COR-L47 (cell line): ENCODE measurements at regions not wholly inside any gene's neighbourhood (a gene's known extent, or its start where the extent isn't known, plus 50 kb on each side); places are given as distances from the start of the nearest gene placed in this dataset.
A peak's percentile ranks its signal among the peaks of the same experiment; 100 is the strongest.

Experiments
- DNase-seq: peaks from one replicate; lab custom pipeline; 2025; lab: John Stamatoyannopoulos, UW

DNA sequence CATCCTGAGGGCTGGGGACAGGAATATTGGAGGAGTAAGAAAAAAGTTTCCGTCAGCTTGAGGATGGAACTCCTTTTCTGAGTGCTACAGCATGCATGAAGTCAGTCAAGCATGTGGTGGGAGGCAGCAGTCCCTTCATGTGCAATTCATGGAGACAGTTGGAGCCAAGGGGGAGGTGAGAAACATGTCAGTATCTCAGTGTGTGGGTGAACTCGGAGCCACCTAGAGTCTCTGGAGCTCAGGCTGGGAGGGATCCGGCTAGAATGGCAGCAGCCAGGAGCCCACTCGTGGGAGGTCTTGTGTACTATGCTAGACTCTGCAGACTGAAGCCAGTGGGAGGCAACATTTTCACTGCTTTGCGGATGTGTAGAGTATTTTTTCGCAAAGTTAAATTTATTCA is 60.3 kb downstream of the AVPR1A start:
- DNase-seq, result no peak

DNA sequence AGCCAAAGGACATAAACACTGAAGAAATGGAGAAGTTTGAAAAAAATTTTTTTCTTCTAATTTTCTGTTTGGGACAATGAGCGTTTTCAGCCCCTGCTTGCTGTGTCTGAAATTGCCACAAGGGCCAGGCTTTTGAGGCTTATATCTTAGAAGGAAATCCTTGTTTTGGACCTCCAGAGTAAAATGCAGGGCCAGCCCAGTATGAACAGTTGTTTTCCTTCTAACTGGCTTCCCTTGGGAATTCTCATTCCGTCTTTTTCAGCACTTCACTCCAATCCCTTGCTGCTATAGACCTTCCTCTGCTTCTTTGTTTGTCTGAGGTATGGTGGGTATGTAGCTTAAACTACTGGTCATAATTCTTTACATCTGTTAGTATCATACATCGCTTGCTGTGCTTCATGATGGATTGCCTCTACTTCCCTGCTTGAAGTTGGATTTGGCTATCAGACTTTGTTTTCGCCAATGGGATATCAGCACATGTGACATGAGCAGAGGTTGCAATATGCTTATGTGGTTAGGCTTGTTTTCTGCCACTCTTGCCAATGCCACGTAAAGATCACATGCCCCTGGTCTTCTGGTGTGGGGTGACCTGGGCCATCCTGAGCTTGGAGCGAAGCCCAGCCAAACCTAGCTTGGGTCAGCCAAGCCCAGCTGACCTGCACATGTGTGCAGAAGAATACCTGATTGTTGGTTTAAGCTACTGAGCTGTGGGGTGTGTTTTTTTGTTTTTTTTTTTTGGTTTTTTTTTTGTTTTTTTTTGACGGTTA is 64.7 kb downstream of the AVPR1A start:
- DNase-seq, result no peak

- no peak for DNase-seq
Measured at GRCh38 chr12:63085120-63085519, 65.9 kb downstream of the AVPR1A start.

DNA sequence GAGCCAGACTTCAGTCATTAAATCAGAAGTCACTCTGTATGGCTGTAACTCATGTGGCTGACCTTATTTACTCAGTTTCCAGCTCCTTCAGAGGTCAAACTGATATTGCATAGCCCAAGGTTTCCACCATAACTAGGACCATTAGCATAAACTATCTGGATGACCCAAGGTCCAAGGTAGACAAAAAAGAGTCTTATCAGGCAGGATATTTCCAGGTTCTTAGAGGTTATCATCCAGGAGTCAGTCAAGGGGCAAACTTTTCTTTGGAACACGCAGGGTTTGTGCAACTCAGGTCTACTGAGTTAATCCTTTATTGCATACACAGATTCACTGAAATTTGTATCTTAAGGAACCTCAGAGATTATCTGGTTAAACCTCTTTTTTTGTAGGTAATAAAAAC is 66.5 kb downstream of the AVPR1A start:
- DNase-seq, result no peak

- no peak for DNase-seq
Measured at GRCh38 chr12:63083046-63083445, 68.0 kb downstream of the AVPR1A start.

GRCh38 chr12:63079791-63080502 is 71.1 kb downstream of the AVPR1A start:
- DNase-seq, result no peak

DNA sequence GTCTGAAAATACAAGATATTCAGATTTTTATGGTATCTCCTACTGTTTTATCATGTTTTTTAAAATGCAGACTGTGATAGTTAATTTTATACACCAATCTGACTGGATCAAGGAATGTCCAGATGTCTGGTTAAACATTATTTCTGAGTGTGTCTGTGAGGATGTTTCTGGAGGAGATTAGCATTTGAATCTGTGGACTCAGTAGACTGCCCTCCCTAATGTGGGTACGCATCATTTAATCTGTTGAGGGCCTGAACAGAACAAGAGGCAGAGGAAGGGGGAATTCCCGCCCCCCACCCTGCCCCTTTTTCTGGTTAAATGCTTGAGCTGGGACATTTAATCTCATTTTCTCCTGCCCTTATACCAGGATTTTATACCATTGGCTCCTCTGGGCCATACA is 72.1 kb downstream of the AVPR1A start:
- no peak for DNase-seq

- no peak for DNase-seq
Measured at GRCh38 chr12:63075376-63076060, 75.5 kb downstream of the AVPR1A start.

DNA sequence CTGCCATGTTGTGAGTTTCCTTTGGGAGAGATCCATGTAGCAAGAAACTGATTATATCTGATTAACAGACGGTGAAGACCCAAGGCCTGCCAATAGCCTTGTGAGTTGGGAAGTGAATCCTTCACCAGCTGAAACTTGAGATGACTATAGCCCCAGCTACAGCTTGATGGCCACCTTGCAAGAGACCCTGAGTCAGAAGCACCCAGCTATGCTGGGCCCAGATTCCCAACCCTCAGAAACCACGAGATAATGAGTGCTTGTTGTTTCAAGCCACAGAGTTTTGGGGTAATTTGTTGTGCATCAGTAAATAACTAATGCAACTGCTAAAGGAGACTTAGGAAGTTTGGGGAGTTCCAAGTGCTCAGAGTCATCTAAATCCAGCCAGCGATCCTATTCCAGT is 80.3 kb downstream of the AVPR1A start:
- DNase-seq, result no peak

DNA sequence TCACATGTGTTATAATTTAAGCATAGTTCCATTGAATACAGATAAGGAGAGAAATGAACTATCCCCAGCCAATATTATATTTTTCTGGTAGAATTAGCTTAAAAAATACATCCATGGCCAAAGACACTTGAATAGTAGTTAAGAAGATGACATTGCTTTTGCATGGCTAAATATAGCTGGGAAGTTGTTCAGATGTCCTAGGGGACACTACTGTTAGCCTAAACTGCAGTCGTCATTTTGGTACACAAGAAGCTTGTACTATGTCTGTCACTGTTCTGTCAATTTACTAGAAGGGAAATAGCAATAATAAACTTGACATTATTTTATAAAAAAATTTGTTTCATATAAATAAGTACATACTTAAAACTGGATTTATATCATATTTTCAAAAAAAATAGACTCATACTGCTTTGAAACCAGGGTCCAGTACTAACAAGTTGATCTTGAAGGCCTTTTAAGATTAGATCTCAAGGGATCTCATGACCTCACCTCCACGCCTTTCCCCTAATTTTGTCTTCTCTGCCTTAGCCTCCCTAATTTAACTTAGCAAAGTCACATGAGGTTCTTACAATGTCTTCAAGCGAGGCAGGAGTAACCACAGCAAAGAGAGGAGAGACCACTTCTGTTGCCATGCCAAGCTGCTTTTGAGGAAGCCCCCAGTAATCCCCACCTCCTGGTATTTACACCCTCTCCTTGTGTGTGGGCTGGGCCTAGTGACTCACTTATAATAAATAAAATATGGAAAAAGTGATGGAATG is 81.0 kb downstream of the AVPR1A start:
- no peak for DNase-seq

GRCh38 chr12:63068857-63069442 is 82.1 kb downstream of the AVPR1A start:
- DNase-seq, result peak; percentile 44

- no peak for DNase-seq
Measured at GRCh38 chr12:63066782-63067181, 84.2 kb downstream of the AVPR1A start.

DNA sequence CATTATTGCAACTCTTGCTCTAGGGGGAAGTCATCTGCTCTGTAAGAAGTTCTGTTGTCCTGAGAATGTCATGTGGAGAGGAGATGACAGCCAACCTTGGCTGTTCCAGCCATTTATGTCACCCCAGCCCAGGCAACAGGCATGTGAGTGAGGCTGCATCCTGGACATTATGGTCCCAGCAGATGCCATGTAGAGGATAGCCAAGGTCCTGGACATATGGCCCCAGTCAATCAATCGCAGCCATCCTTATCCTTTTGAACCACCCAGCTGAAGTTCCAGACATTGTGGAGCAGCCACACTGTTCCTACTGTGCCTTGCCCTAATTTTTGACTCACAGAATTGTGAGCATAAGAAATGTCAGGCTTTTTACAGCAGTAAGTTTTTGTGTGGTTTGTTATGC is 84.9 kb downstream of the AVPR1A start:
- no peak for DNase-seq

- DNase-seq, result no peak
Measured at GRCh38 chr12:63064080-63064479, 86.9 kb downstream of the AVPR1A start.

DNA sequence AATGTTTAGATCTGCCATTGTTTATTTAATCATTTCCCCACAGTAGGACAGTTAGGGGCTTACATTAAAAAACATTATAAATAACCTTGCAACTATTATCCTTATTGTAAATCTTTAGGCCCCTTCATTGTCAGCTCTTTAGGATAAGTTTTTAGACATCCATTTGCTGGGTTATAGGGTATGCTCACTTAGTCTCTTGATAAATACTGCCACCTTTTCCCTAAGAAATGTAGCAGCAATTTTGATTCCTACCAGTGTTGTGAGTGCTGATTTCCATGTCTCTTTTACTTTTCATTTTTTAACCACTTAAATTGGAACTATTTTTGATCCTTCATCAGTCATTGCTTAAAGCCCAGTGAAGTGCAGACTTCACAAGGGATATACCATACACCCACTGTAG is 94.4 kb downstream of the AVPR1A start:
- no peak for DNase-seq

- no peak for DNase-seq
Measured at GRCh38 chr12:63052696-63053095, 98.3 kb downstream of the AVPR1A start.

- no peak for DNase-seq
Measured at GRCh38 chr12:63047146-63047545, 103.9 kb downstream of the AVPR1A start.

DNA sequence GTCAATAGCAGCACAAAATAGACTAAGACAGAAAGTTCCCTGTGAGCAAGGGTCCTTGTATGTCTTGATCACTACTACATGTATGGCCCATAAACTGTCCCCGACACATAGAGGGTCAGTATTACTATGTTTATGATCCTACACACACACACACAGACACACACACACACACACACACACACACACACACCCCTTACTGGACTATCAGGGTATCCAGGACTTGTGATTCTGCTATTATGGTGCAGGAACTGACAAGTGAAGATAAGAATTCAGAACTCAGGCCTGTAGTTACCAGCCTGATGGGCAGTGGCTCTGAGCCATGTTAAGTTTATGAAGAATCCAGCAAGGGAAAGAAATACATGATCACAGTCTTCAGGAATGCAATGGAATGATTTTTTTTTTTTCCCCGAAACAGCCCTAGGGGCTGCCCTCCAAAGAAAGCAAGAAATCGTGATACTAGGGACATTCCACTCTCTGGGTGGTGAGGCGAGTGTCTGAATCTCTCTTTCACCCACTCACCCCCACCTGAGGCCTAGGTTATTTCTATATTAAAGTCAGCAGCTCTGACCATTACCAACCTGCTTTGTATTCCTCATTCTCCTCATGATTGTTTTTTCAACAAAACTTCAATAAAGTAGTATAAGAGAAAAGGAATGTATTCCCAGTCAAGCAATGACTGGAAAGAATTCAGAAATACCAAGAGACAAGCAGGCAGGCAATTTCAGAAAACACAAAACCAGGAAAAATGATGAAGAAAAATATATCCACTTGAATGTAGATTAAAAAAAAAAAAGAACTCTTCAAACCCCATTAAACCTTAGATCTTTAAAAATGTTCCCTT is 105.8 kb downstream of the AVPR1A start:
- DNase-seq, result no peak

- no peak for DNase-seq
Measured at GRCh38 chr12:63042646-63043045, 107.7 kb upstream of the PPM1H start.

DNA sequence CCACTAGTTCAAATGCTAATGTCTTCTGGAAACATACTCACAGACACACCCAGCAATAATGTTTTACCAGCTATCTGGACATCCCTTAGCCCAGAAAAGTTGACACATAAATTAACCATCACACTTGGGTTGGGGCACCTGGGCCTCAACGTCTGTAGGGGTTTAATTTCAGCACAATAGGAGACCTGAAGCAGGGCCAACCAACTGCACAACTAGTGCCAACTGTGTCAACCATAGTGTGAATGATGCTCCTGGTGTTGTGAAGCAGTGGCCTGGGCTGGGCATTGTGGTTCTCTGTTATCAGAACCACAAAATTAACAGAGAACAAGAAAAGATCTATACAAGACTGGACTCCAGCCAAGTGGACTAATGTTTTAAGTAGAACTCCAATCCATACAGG is 106.7 kb upstream of the PPM1H start:
- peak; percentile 18 for DNase-seq
